H54 (cell line): ENCODE measurements at regions not wholly inside any gene's neighbourhood (a gene's known extent, or its start where the extent isn't known, plus 50 kb on each side); places are given as distances from the start of the nearest gene placed in this dataset.

ENCODE experiments used
- DNase-seq: peaks from one replicate; pipeline ENCODE4 v3.0.0; 2011; ENCODE audit warnings: low spot score, mixed read lengths; ENCODE audit not compliant: insufficient read length
- FAIRE-seq: peaks from 3 replicates; lab custom pipeline; 2011; peaks lifted over from hg19 to GRCh38; lab: Jason Lieb, UNC
- POLR2A ChIP-seq: IDR thresholded peaks from 2 replicates; pipeline ENCODE4 v1.6.1; 2011; ENCODE audit warnings: low read depth, mild to moderate bottlenecking, low read length

DNA sequence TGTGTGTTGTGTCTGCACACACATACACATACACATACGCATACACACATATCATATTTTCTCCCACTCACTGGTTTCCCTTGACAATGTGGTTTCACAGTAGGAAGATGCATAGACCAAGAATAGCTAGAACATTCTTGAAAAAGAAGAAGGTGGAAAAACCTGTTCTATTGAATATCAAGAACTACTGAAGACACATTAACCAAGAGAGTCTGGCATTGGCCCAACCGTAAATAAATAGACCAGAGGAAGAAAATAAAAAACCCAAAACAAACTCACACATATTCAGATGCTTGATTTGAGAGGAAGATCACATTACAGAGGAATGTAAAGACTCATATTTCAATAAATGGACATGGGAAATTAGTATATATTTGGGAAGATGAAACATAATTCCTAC, 311.3 kb downstream of the FOXG1 start:
- DNase-seq (no peak), FAIRE-seq (no peak)
- TF ChIP-seq POLR2A, result no peak

DNA sequence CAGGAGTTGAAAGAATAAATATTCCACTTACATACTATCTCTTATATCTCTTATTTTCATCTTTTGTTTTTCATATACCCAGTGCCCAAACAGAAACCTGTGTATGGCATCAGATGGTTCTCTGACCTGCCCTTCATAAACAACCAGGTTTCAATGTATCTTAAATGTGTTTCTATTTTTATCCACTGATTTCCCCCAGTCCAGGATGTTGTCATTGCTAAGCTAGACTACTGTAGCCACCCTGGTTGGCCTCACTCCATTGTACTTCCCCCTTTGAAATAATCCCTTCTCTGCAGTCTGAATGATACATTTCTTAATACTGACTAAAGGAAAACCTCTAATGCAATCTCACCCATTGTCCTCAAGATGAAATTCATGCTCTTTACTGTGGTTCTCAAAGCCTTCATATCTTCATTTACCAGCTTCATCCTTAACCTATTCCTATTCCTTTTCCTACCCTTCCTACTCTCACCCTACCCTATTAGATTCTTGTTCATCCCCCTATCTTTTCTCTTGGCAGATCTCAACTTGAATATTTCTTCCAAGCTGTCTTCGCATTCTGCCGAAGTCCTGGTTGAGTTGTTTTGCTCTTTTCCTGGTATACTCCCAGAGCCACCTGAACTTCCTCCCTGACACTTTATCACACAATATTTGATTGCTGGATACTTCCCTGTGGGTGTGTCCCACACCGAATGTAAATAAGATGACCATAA, 312.4 kb downstream of the FOXG1 start:
- TF ChIP-seq POLR2A, result no peak
- FAIRE-seq, result no peak

DNA sequence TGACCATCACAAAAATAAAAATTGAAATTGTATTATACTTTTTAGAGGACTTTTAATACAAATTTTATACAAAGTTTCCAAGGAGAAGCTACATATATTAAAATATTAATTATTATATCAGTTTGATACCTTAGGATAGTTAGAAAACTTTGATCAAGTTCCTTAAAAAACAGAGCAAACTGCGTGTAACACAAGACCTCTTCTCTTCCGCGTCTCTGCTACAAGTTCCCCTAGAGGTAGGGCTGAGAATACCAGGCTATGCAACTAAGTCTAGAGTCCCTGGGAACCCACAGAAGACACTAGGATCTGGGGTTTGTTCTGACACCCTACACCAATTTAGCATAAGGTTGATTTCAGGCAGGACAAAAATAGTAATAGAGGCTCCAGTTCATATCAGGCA, 319.0 kb downstream of the FOXG1 start:
- no peak for DNase-seq
- TF ChIP-seq POLR2A, result no peak
- no peak for FAIRE-seq

More for the DNA sequence above, 312.4 kb downstream of the FOXG1 start:
- DNase-seq, result no peak

DNA sequence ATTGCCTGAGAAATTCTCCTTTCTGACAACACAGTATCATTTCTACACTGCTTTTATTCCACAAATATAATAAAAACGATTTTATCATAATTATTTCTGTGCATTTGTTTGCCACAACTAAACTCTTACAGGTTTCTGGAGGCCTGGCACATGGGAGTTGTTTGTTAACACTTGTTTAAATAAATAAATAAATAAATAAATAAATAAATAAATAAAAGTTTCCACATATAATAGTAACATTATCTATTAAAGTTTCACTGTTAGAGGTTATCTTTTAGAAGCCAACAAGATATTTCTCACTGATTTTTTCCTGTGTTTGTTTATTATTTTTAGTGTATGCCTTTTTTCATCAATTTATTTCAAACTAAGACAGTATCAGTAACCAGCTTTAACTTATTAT, 323.3 kb downstream of the FOXG1 start:
- no peak for FAIRE-seq
- TF ChIP-seq POLR2A, result no peak
- no peak for DNase-seq

DNA sequence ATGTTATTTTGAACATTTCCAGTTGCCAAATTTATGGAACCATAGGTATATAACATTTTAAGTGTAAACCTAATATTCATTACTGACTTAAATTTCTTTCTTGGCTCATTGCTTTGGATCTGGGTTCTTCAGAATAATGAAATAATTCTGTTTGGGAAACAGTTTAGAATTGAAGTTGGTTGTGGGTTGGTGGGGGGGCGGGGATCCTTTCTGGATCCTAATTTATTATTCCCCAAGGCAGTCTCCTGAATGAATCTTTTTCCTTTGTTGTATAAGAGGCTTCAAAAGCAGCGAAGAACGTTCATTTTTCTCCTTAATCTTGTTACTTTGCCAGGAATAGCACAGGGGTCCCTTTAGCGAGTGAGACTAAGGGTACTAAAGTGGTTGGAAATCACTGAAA, 325.5 kb downstream of the FOXG1 start:
- TF ChIP-seq POLR2A, result no peak
- DNase-seq, result no peak
- FAIRE-seq, result no peak

DNA sequence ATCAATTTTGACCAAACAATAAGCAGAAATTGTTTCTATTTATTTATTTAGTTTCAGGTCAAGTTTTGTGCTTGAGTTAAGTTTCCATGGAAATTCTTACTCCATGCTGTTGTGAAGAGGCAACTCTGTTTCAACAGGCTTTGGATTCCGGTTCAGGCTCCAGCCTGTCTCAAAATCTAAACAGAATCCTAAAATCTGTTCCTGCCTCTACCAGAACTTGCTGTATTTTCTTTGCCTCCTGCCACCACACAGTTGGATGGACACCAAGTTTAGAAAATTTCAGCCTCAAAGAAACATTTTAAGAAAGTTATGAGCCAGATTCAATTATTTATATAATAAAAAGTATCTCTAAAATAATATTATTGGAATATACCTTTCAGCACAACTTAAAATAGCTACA, 330.9 kb downstream of the FOXG1 start:
- TF ChIP-seq POLR2A, result no peak
- no peak for DNase-seq
- FAIRE-seq, result no peak

DNA sequence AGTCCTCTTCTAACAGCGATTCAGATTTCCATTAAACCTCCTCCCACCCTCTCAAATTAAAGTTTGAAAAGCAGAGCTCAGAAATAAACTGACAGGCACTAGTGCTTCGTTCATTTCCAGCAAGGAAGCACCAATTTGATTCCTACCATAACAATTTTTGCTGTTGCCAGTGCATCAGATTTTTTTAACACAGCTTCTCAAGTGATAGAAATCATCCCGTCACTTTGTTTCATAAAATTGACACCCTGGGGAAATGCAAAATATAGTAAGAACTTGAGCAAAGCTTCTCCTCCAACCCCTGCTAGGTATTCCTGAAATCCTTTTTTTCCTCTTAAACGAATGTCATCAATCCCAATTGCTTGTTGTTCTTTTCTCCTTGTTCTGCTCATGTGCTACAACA, 332.1 kb downstream of the FOXG1 start:
- no peak for TF ChIP-seq POLR2A
- FAIRE-seq, result no peak
- no peak for DNase-seq

DNA sequence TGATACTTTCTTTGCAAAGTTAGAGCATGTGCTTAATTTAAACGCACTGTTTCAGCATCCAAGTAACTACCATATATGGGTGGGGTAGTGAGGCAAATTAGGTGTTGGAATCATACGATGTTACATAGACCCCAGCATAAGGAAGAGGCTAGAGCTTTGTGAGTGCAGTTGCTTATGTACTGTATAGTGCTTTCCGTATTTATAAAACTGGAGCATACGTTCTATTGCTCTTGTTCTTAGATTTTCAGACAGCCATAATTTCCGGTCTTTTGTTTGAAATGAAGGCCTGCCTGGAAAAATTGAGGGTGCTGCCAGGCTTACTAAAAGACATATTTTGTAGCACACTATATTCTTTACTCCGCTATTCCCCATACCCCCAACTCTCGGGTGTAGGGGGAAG, 335.7 kb downstream of the FOXG1 start:
- TF ChIP-seq POLR2A, result no peak
- FAIRE-seq, result no peak
- no peak for DNase-seq

DNA sequence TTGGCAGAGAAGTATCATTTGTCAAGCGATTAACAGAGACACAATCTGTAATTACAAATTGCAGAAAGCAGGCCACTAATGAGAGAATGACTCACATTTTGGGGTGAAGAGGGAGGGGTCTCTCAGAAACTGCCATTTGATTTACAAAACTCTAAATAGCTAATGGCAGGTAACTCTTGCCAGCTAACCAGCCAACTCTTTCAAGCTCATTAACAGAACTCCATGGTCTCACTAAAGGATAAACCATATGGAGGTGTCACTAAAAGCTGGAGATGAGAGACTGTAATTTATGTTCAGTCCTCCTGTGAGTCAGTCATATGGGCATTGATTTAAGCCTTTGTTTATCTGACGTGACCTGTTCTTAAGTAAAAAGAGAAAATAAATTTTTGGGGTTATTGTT, 336.4 kb downstream of the FOXG1 start:
- FAIRE-seq, result no peak

DNA sequence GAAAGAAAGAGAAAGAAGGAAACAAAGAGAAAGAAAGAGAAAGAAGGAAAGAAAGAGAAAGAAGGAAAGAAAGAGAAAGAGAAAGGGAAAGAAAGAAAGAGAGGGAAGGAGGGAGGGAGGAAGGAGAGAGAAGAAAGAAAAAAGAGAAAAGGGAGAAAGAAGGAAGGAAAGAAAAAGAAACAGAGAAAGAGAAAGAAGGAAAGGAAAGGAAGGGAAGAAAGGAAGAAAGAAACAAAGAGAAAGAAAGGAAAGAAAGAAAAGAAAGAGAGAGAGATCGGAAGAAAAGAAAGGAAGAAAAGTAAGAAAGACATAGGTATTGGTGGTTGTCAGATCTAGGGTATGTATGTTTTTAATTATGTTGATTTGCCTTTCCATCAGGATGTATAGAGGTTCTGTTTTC, 342.3 kb downstream of the FOXG1 start:
- DNase-seq (no peak), FAIRE-seq (no peak)
- no peak for TF ChIP-seq POLR2A

More for the DNA sequence above, 336.4 kb downstream of the FOXG1 start:
- DNase-seq, result no peak
- TF ChIP-seq POLR2A, result no peak

DNA sequence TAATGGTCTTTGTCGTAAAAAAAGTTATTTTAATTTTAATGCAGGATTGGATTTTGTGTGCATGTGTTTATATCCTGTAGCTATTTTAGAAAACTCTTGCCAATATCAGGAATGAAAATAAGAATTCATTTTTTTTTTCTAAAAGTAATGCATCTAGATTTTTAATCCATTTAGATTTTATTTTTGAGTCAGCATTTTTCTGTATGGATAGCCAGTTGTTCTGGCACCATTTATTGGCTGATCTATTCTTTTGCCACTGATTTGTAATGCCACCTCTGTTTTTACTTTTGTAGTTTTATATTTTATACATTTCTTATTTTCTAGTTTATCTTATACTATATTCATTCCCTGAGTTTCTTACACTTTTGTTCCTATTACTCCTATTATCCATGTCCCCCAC, 343.0 kb downstream of the FOXG1 start:
- no peak for TF ChIP-seq POLR2A
- no peak for DNase-seq
- FAIRE-seq, result no peak

DNA sequence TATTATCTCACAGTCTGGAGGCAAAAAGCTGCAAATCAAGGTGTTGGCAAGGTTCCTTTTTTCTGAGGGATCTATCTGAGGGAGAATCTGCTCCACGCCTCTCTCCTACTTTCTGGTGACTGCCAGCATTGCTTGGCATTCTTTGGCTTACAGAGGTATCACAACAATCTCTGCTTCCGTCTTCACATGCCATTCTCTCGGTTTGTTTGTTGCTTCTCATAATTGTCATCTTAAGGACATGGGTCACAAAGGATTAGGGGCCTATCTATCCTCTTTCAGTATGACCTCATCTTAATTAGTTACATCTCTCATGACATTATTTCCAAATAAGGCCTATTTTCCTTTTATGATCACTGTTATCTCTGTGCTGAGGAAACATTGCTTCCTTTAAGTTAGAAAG, 345.0 kb downstream of the FOXG1 start:
- DNase-seq (no peak), FAIRE-seq (no peak)
- TF ChIP-seq POLR2A, result no peak

DNA sequence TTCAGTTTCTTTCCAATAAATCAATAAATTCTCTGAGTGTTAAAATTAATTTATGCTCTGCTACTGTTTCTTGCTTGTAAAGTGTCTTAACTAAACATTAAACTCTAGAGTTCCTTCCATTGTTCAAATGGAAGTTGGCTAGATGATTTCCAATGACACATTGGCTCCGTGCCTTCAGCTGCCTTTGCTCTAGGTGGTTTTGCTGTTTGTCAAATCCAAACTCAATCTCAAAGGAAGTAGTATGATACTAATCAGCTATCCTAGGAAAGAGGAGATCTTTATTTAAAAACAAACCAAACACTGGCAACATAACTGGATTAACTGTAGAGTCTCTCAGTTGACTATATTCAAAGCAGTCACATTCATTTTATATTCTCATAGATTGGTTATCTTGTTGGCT, 356.4 kb downstream of the FOXG1 start:
- FAIRE-seq, result no peak

DNA sequence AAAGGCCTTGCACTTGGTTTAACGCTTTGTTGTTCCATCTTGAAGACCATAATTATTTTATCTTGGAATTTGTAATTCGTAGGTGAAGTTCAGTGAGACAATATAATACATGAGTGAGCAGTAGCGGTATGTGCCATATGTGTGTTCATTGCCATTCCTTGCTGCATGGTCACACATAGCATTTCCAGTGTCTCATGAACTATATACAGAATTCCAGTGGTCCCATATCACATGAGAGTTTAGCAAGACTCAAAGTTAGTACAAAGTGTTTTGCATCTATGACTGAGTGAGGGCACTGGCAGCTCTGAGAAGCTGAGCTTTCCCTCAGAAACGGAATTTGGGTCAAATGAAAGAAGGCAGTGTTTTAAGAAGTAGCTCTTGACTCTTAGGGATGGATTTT, 359.8 kb downstream of the FOXG1 start:
- FAIRE-seq (no peak), DNase-seq (no peak)
- TF ChIP-seq POLR2A, result no peak

More for the DNA sequence above, 356.4 kb downstream of the FOXG1 start:
- no peak for TF ChIP-seq POLR2A
- DNase-seq, result no peak

DNA sequence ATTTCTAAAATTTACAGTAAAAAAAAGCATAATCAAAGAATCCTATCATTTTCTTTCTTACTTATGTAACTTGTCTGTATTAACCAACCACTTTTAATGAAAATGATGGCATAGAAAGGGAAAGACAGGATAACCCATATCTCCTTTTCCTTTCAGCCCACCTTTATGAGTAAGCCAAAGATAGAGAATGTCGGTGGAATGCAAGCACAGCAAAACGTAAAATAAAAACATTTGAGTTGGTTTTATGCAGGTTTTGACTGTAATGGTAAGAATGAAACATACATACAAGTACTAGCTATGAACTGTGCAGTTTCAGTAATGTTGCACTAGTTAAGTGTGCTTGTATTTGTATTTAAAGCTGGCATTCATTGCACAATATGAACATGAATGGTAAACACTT, 360.3 kb downstream of the FOXG1 start:
- TF ChIP-seq POLR2A, result no peak
- FAIRE-seq (no peak), DNase-seq (no peak)

DNA sequence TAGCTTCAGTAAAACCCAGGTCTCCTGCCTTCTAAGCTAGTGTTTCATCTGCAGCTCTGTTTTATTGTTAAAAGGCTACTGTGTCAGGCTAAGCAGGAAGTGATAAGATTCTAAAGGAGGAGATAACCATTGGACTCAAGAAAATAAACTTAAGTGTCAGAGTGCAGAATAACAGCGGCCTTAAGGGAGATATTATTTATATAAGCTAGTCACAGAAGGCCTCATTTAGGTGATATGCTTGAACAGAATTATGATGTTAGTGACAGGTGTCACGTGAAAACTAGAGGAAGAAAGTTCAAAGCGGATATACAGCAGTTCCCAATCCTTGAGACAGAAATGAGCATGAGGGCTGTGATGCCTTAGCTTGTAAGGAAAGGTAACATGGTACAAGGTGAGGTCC, 373.4 kb downstream of the FOXG1 start:
- FAIRE-seq, result no peak
- DNase-seq, result no peak
- no peak for TF ChIP-seq POLR2A

DNA sequence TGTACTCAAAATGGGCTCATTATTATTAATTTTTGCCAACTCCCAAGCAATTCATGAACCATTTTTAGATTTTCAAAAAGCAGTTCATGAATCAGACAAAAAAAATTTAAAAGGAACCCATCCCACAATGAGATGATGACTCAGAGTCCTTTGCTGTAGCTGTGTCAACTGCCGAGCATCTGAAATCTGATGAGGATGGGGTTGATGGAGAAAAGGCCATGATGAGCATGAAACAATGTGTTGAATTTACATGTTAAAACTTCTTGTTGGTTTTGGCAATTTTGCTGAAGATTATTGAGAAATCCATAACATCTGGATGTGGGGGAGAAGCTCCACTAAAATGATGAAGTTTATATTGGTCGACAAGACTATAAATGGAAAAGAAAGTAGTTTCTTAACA, 378.0 kb downstream of the FOXG1 start:
- no peak for TF ChIP-seq POLR2A
- FAIRE-seq (no peak), DNase-seq (no peak)
